Cardiac muscle cell (in vitro differentiated cells and primary cell): ENCODE measurements at regions not wholly inside any gene's neighbourhood (a gene's known extent, or its start where the extent isn't known, plus 50 kb on each side); places are given as distances from the start of the nearest gene placed in this dataset.

Experiments
- DNase-seq, 2 donors: peaks; one replicate each; pipeline versions ENCODE4 v3.0.0 to v3.0.0-alpha.2; 2010 to 2017; ENCODE audit warnings: low read depth in 1 of 2, low spot score in 1 of 2
- H3K27ac ChIP-seq: fragments of 200-600 bp; sonication (generic); 2 replicates; pipeline ENCODE4 v1.5.1; 2016
- H3K27me3 ChIP-seq: fragments of 200-600 bp; sonication (generic); 2 replicates; pipeline ENCODE4 v1.6.0; 2016; ENCODE audit warnings: control low read depth
- H3K36me3 ChIP-seq: fragments of 200-600 bp; sonication (generic); 2 replicates; pipeline ENCODE4 v1.5.1; 2016; ENCODE audit warnings: control low read depth
- H3K4me1 ChIP-seq: fragments of 200-600 bp; sonication (generic); 2 replicates; pipeline ENCODE4 v1.8.1; 2017; ENCODE audit warnings: low read depth, mild to moderate bottlenecking, mixed run types
- H3K4me3 ChIP-seq: fragments of 200-600 bp; sonication (generic); 2 replicates; pipeline ENCODE4 v1.5.1; 2016; ENCODE audit warnings: mild to moderate bottlenecking
- H3K9me3 ChIP-seq: fragments of 200-600 bp; sonication (generic); 2 replicates; pipeline ENCODE4 v1.5.1; 2017; ENCODE audit warnings: low read depth, mild to moderate bottlenecking, control low read depth
- CTCF ChIP-seq: IDR thresholded peaks from 2 replicates; pipeline ENCODE4 v1.5.1; 2012; ENCODE audit warnings: low read depth, mild to moderate bottlenecking, low read length

GRCh38 chr13:74773248-74773647, 639.0 kb upstream of the KLF12 start:
- DNase-seq = no peak
- Histone ChIP-seq H3K36me3 (no peaks in the 10 kb centered on the region), H3K4me3 (no peak overlapping the region), H3K27me3 (no peaks in the 10 kb centered on the region), H3K4me1 (no peaks in the 10 kb centered on the region), H3K27ac (no peak overlapping the region), H3K9me3 (no peaks in the 10 kb centered on the region)
- no peak for TF ChIP-seq CTCF

- no peaks in the 10 kb centered on the region for H3K27me3 ChIP-seq
- H3K36me3 ChIP-seq = no peaks in the 10 kb centered on the region
- no peak overlapping the region for H3K4me3 ChIP-seq
- no peak for TF ChIP-seq CTCF
- H3K9me3 ChIP-seq = no peaks in the 10 kb centered on the region
- peak in 1 of 2 donors; percentile 77 for DNase-seq
- H3K27ac ChIP-seq = no peak overlapping the region
- no peaks in the 10 kb centered on the region for H3K4me1 ChIP-seq
Observed at GRCh38 chr13:74771964-74772363, 637.8 kb upstream of the KLF12 start.

GRCh38 chr13:74770361-74770760, 636.2 kb upstream of the KLF12 start:
- H3K4me1 ChIP-seq = no peaks in the 10 kb centered on the region
- H3K27me3 ChIP-seq = no peaks in the 10 kb centered on the region
- H3K9me3 ChIP-seq = no peaks in the 10 kb centered on the region
- DNase-seq = peak in 1 of 2 donors; percentile 91
- H3K4me3 ChIP-seq = no peak overlapping the region
- no peaks in the 10 kb centered on the region for H3K36me3 ChIP-seq
- no peak for TF ChIP-seq CTCF
- no peak overlapping the region for H3K27ac ChIP-seq

- no peaks in the 10 kb centered on the region for H3K27me3 ChIP-seq
- DNase-seq = no peak
Observed at GRCh38 chr13:74769333-74769732, 635.1 kb upstream of the KLF12 start.

GRCh38 chr13:74768521-74769085, 634.4 kb upstream of the KLF12 start:
- H3K27ac ChIP-seq = no peak overlapping the region
- no peak for DNase-seq
- H3K27me3 ChIP-seq = no peaks in the 10 kb centered on the region

More at GRCh38 chr13:74769333-74769732, 635.1 kb upstream of the KLF12 start:
- Histone ChIP-seq H3K4me1 (no peaks in the 10 kb centered on the region), H3K9me3 (no peaks in the 10 kb centered on the region), H3K4me3 (no peak overlapping the region), H3K36me3 (no peaks in the 10 kb centered on the region), H3K27ac (no peak overlapping the region)
- no peak for TF ChIP-seq CTCF

More at GRCh38 chr13:74768521-74769085, 634.4 kb upstream of the KLF12 start:
- TF ChIP-seq CTCF = no peak
- no peaks in the 10 kb centered on the region for H3K36me3 ChIP-seq
- H3K4me3 ChIP-seq = no peak overlapping the region
- H3K4me1 ChIP-seq = no peaks in the 10 kb centered on the region
- no peaks in the 10 kb centered on the region for H3K9me3 ChIP-seq
